ENCODE measurements at regions not wholly inside any gene's neighbourhood (a gene's known extent, or its start where the extent isn't known, plus 50 kb on each side); places are given as distances from the start of the nearest gene placed in this dataset.
A peak's percentile ranks its signal among the peaks of the same experiment; 100 is the strongest.

DNA sequence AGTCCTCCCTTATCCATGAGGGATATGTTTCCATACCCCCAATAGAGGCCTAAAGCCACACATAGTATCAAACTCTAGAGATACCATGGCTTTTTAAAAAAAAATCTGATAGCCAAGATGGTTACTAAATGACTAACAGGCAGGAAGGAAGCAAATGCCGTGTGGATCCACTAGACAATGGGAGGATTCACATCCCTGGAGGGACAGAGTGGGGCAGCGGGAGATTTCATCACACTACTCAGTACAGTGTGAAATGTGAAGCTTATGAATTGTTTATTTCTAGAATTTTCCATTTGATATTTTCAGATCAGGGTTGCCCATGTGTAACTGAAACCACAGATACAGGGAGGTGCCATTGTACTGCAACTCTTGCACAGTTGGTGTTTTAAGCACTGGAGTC is 826.6 kb downstream of the SQOR start:
- in situ Hi-C loops (cut with HindIII; ENCODE audit: extremely low pct_ligation_motif_present, low pct_unique_long_range_greater_than_20kb) (no loop called here), intact Hi-C loops (cut with micrococcal nuclease; ENCODE audit: unreplicated experiment) (no loop called here)
- Histone ChIP-seq H3K4me3 (replicated peaks in 1 of 3; ENCODE audit: insufficient read depth in 1 of 3, low read depth in 2 of 3, low read length in 3 of 3) (no peak overlapping the region), H3K9me3 (ENCODE audit: low read length) (peaks cover 23% of the 10 kb centered on the region), H3K27me3 (ENCODE audit: control insufficient read depth in 1 of 2, insufficient read depth in 2 of 2, low read length in 2 of 2) (no peaks in the 10 kb centered on the region), H3K4me2 (ENCODE audit: low read depth, low read length) (no peak overlapping the region), H3K4me1 (ENCODE audit: insufficient read depth, low read length) (peaks cover 14% of the 10 kb centered on the region; the same call in 1 of the 2 replicates), H2AFZ (ENCODE audit: low read length) (no peak overlapping the region), H3K9ac (ENCODE audit: insufficient read depth, low read depth, low read length) (no peak overlapping the region), H3K79me2 (ENCODE audit: insufficient read depth, low read length) (no peaks in the 10 kb centered on the region), H3K36me3 (replicated peaks in 1 of 2; ENCODE audit: control insufficient read depth in 1 of 2, insufficient read depth in 2 of 2, low read length in 2 of 2) (no peaks in the 10 kb centered on the region), H4K20me1 (ENCODE audit: insufficient read depth, low read length) (no peaks in the 10 kb centered on the region), H3K27ac (ENCODE audit: extremely low read length, insufficient read depth, low read length) (no peak overlapping the region)
- WGBS (ENCODE audit: low lambda C conversion rate), result 29% methylated on average over 2 of the region's 2 CpGs
- DNase-seq (ENCODE audit: low spot score) (peak; percentile 3), FAIRE-seq (no peak), ATAC-seq (no peak; the same call in 2 of the 3 replicates)
- POLR2A ChIA-PET, result no interaction called here
- BruUV-seq (replicated peaks), result no TSS peak
- no peak for TF ChIP-seq ZNF713 (CRISPR knock-in tag; IDR thresholded peaks at IDR 0.05)
- no peak for TF ChIP-seq KDM3A (CRISPR knock-in tag; IDR thresholded peaks at IDR 0.05; ENCODE audit: low read depth)
- TF ChIP-seq ZNF619 (CRISPR knock-in tag; IDR thresholded peaks at IDR 0.05), result no peak
- TF ChIP-seq AKAP8 (CRISPR knock-in tag; IDR thresholded peaks at IDR 0.05), result no peak
- TF ChIP-seq, protein P1, sequence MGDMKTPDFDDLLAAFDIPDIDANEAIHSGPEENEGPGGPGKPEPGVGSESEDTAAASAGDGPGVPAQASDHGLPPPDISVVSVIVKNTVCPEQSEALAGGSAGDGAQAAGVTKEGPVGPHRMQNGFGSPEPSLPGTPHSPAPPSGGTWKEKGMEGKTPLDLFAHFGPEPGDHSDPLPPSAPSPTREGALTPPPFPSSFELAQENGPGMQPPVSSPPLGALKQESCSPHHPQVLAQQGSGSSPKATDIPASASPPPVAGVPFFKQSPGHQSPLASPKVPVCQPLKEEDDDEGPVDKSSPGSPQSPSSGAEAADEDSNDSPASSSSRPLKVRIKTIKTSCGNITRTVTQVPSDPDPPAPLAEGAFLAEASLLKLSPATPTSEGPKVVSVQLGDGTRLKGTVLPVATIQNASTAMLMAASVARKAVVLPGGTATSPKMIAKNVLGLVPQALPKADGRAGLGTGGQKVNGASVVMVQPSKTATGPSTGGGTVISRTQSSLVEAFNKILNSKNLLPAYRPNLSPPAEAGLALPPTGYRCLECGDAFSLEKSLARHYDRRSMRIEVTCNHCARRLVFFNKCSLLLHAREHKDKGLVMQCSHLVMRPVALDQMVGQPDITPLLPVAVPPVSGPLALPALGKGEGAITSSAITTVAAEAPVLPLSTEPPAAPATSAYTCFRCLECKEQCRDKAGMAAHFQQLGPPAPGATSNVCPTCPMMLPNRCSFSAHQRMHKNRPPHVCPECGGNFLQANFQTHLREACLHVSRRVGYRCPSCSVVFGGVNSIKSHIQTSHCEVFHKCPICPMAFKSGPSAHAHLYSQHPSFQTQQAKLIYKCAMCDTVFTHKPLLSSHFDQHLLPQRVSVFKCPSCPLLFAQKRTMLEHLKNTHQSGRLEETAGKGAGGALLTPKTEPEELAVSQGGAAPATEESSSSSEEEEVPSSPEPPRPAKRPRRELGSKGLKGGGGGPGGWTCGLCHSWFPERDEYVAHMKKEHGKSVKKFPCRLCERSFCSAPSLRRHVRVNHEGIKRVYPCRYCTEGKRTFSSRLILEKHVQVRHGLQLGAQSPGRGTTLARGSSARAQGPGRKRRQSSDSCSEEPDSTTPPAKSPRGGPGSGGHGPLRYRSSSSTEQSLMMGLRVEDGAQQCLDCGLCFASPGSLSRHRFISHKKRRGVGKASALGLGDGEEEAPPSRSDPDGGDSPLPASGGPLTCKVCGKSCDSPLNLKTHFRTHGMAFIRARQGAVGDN (CRISPR knock-in tag; IDR thresholded peaks at IDR 0.05), result no peak
- no peak for TF ChIP-seq ZNF451 (CRISPR knock-in tag; IDR thresholded peaks at IDR 0.05)
- no peak for TF ChIP-seq RXRA (CRISPR knock-in tag; IDR thresholded peaks at IDR 0.05)
- no peak for TF ChIP-seq ZKSCAN5 (CRISPR knock-in tag; IDR thresholded peaks at IDR 0.05)
- TF ChIP-seq MEIS2 (CRISPR knock-in tag; IDR thresholded peaks at IDR 0.05), result no peak
- TF ChIP-seq, protein P2, sequence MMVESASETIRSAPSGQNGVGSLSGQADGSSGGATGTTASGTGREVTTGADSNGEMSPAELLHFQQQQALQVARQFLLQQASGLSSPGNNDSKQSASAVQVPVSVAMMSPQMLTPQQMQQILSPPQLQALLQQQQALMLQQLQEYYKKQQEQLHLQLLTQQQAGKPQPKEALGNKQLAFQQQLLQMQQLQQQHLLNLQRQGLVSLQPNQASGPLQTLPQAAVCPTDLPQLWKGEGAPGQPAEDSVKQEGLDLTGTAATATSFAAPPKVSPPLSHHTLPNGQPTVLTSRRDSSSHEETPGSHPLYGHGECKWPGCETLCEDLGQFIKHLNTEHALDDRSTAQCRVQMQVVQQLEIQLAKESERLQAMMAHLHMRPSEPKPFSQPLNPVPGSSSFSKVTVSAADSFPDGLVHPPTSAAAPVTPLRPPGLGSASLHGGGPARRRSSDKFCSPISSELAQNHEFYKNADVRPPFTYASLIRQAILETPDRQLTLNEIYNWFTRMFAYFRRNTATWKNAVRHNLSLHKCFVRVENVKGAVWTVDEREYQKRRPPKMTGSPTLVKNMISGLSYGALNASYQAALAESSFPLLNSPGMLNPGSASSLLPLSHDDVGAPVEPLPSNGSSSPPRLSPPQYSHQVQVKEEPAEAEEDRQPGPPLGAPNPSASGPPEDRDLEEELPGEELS (CRISPR knock-in tag; IDR thresholded peaks at IDR 0.05), result no peak
- CTCF ChIA-PET (ENCODE audit: low intra/inter-chr PET ratio, low total read pairs), result no interaction called here
